HG02884 (cell line): ENCODE measurements at regions not wholly inside any gene's neighbourhood (a gene's known extent, or its start where the extent isn't known, plus 50 kb on each side); places are given as distances from the start of the nearest gene placed in this dataset.

Source experiments
- ATAC-seq: cut with Tn5 transposase; IDR thresholded peaks from one replicate; pipeline ENCODE4 v1.9.1; 2021; ENCODE audit warnings: mild to moderate bottlenecking, moderate library complexity; ENCODE audit not compliant: unreplicated experiment

GRCh38 chr3:16658004-16658924 lies 53.0 kb upstream of the DAZL start:
- no peak for ATAC-seq

GRCh38 chr3:16658925-16659793 lies 53.9 kb upstream of the DAZL start:
- ATAC-seq, result no peak

GRCh38 chr3:16663854-16664712 lies 58.9 kb upstream of the DAZL start:
- no peak for ATAC-seq

GRCh38 chr3:16665282-16665741 lies 60.1 kb upstream of the DAZL start:
- ATAC-seq, result no peak

- ATAC-seq, result no peak
These were observed 61.0 kb upstream of the DAZL start for GRCh38 chr3:16666206-16666605.

GRCh38 chr3:16667633-16668032 lies 62.4 kb upstream of the DAZL start:
- no peak for ATAC-seq

GRCh38 chr3:16668776-16669545 lies 63.7 kb upstream of the DAZL start:
- no peak for ATAC-seq

- ATAC-seq, result no peak
These were observed 65.0 kb upstream of the DAZL start for GRCh38 chr3:16670191-16670590.

GRCh38 chr3:16671690-16672089 lies 66.5 kb upstream of the DAZL start:
- ATAC-seq, result no peak

GRCh38 chr3:16673530-16673929 lies 68.3 kb upstream of the DAZL start:
- ATAC-seq, result no peak

GRCh38 chr3:16675805-16676204 lies 70.6 kb upstream of the DAZL start:
- no peak for ATAC-seq

GRCh38 chr3:16686679-16687078 lies 81.5 kb upstream of the DAZL start:
- no peak for ATAC-seq

GRCh38 chr3:16687221-16687620 lies 82.0 kb upstream of the DAZL start:
- no peak for ATAC-seq

GRCh38 chr3:16692486-16693344 lies 87.5 kb upstream of the DAZL start:
- ATAC-seq, result no peak

- ATAC-seq, result no peak
These were observed 88.6 kb upstream of the DAZL start for GRCh38 chr3:16693820-16694219.

GRCh38 chr3:16695710-16696109 lies 90.5 kb upstream of the DAZL start:
- ATAC-seq, result no peak

GRCh38 chr3:16697443-16698147 lies 92.4 kb upstream of the DAZL start:
- no peak for ATAC-seq

GRCh38 chr3:16700651-16701050 lies 95.4 kb upstream of the DAZL start:
- no peak for ATAC-seq
